GM18517 (cell line): ENCODE measurements at regions not wholly inside any gene's neighbourhood (a gene's known extent, or its start where the extent isn't known, plus 50 kb on each side); places are given as distances from the start of the nearest gene placed in this dataset.

Source experiments
- ATAC-seq: cut with Tn5 transposase; IDR thresholded peaks from one replicate; pipeline ENCODE4 v1.9.1; 2021; ENCODE audit warnings: mild to moderate bottlenecking, moderate library complexity; ENCODE audit not compliant: unreplicated experiment

GRCh38 chr10:10870523-10871241, 147.0 kb upstream of the CELF2 start:
- no peak for ATAC-seq

- ATAC-seq: no peak
These were observed 146.3 kb upstream of the CELF2 start for GRCh38 chr10:10871352-10871751.

DNA sequence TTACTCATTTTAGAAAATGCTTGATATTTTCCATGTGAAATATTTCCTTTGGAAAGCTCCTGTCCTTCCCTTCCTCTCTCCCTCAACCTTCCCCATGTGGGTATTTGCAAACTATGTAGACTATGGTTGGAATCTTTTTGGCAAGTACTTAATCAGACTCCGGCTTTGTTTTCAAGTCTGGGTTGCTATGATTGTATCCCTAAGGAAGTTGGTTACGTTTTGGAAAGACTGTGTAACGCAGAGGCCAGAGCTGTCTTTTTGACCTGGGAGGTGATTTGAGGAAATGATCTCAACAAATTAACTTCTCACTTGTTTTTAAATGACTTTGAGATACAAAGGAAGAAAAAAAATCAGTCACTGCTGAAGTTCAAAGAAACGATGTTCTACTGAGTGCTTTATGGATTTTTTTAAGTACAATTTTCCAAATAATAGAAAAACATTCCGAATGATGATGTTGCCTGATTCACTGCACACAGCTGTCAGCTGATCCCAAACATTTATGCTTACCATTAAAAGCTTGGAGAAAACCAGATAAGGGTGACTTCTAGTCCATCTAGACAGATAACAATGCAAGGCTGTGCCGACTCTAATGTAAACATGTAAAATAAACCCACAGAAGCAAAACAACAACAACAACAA, 145.5 kb upstream of the CELF2 start:
- ATAC-seq: no peak

GRCh38 chr10:10872764-10873163, 144.9 kb upstream of the CELF2 start:
- no peak for ATAC-seq

DNA sequence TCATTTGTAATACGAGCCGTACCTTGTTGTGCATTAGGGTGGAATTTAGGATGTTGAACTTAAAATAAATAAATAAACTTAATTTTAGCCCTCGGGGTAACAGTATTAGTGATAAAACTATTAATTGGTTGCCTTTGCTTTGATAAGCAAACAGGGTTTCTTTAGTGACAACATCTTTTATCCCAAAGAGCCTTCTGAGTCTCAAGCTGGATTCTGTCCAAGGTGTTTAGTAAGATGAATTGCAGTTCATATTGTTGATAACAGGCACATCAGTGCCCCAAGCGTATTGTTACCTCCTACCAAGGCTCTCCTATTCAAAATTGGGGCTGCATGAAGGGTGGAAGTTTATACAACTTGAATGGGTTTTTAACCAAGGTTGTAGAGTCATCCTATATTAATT, 144.4 kb upstream of the CELF2 start:
- no peak for ATAC-seq

DNA sequence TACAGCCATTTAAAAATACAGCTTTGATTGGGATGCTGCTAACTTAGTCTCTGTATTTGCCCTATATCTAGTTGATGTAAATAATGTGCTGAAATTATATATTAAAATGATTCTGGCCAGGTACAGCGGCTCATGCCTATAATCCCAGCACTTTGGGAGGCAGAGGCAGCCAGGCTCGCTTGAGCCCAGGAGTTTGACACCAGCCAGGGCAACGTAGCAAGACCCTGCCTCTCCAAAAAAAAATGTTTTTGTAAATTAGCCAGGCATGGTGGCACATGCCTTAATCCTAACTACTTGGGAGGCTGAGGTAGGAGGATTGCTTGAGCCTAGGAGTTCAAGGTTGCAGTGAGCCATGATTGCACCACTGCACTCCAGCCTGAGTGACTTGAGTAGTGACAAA, 143.8 kb upstream of the CELF2 start:
- no peak for ATAC-seq

DNA sequence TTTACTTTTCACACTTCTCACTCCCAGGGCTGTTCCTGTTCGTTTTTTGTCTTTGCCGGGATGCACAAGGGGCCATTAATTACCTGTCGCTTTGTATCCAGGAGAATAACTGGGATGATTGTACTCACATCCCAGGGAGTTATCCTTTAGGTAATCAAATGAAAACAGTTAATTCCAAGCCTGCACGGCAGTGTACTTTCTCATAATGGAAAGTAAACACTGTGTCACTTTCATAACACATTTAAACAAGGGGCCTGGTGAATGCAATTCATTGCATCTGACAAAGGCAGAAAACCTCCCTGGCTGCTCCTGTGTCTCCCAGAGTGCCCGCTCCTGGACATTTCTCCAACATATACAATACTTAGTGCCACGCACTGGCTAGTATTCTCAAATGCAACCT, 138.7 kb upstream of the CELF2 start:
- no peak for ATAC-seq

DNA sequence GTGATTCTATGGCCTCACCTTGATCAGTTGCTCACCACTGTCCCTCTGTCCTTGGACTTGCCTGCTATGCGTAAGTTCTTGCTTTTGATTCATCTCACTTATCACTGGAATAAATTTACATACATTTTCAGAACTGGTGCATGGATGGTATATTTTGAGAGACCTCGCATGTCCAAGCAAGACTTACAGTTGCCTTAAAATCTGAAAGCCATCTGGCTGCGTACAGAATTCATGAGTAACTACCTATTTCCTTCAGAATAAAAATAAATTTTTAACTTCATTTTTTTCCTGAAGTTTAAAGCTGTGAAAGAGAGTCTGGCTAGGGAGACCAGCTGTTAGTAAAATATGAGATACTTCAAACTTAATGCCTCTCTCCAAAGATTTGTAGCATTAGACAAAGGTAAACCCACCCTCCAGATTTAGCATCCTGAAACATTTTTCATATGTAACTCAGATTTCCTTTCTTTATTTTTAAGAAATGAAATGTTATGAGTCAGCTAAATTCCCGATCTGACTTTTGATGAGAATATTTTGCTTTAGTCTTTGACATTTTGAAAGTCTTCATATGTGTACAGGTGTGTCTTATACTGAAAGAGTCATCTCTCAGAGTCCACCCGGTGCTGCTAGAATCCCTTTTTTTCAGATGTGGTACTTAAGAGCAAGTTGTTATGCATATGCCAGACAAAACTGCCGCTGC, 136.4 kb upstream of the CELF2 start:
- no peak for ATAC-seq

DNA sequence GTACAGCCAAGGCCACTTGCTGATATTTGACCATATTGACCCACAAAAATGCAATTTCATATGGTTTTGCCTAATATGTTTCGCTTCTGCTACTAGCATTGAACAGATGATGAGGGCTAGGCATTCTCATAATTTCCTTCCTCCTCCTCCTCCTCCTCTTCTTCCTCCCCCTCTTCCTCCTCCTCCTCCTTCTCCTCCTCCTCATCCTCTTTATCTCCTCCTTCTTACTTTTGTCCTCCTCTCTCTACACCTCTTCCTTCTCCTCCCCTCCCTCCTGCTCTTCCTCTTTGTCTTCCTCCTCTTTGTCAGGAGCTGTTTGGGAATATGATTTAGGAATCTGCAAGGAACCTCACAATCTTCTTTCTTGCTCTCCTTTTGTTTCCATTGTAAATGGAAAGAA, 133.9 kb upstream of the CELF2 start:
- no peak for ATAC-seq

DNA sequence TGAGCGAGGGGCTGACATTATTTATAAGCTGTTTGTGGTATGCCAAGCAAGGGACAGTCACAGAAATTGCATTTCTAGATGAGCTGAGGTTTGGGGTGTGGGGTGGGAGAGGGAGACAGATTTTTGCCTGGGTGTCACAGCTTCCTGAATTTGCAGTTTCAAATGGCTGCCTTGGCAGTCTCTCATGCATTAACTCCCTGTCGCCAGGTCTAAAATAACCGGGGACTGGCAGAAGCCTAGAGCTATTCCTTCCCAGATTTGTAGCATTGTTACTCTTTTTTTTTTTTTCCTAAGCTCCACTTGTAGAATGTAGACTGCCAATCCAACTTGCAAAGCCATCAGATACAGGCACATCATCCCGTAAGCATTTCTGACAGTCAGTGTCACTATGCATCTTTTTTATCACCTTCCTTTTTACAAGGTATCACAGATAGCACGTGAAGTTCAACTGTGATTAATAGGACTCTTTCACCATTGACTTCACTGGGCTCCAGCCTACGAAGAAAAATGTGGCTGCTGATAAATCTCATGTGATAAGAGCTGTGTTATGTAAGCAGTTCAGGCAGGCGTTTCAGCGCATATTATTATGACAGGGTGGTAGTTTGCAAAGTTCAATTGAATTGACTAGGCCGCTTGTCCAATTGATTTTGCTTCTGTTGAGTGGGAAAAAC, 130.7 kb upstream of the CELF2 start:
- no peak for ATAC-seq

GRCh38 chr10:10891124-10892082, 126.3 kb upstream of the CELF2 start:
- ATAC-seq: no peak

DNA sequence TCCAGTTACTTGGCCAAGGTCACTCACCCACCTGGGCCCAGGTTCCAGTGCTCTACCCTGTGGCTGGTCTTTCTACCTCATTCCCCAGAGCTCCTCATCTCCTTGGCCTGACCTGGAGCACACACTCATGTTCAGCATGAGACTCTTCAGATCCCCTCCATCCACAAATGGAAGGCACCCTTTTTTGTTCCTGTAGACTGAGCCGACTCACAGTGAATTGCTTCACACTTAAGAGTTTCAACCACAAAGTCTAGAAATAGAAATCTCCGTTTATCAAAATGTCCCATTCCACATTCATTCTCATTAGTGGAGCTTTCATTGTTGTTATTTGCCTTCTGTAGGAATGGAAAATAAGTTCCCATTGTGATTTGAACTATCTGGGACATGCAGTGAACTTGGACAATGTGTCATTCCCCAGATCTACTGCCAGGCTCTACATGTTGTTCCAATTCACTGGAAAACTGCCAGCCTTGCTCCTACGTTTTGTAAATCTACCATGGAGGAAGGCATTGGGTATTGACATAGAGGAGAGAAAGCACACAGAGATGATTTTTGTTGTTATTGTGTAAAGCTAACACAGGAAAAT, 125.3 kb upstream of the CELF2 start:
- ATAC-seq: no peak

GRCh38 chr10:10897400-10897799, 120.3 kb upstream of the CELF2 start:
- ATAC-seq: no peak

DNA sequence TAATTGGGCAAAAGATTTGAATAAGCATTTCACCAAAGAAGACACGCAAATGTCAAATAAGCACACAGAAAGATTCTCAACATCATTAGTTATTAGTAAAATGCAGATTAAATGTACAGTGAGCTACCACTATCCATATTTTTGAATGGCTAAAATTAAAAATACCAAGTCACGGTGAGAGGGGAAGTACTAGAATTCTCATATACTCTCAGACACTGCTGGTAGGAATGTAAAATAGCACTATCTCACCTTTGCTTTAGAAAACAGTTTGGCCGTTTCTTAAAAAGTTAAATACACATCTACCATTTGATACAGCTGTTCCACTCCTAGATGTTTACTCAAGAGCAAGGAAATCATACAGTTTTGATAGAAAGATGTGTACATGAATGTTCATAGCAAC, 115.8 kb upstream of the CELF2 start:
- no peak for ATAC-seq

GRCh38 chr10:10902951-10903350, 114.7 kb upstream of the CELF2 start:
- no peak for ATAC-seq

- no peak for ATAC-seq
These were observed 114.1 kb upstream of the CELF2 start for GRCh38 chr10:10903620-10904019.

GRCh38 chr10:10910634-10911033, 107.0 kb upstream of the CELF2 start:
- no peak for ATAC-seq

DNA sequence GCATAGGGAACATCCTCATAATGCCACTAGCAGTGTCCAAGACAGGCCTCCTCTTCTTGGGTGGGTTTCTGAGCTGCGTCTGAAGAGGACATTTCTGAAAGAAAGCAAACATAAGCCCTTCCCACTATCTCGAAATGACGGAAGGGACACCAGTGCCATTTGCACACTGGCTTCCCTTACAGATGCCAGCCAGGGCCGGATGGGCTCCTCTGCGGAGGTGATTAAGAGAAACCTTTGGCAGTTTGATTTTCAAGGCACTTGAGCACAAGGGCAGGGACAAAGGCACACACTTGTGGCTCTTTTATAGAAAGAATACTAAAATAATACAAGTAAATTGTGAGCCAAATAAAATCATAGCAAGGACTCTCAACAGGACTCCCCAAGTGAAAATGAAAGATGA, 106.6 kb upstream of the CELF2 start:
- no peak for ATAC-seq

GRCh38 chr10:10911471-10911921, 106.2 kb upstream of the CELF2 start:
- ATAC-seq: no peak

DNA sequence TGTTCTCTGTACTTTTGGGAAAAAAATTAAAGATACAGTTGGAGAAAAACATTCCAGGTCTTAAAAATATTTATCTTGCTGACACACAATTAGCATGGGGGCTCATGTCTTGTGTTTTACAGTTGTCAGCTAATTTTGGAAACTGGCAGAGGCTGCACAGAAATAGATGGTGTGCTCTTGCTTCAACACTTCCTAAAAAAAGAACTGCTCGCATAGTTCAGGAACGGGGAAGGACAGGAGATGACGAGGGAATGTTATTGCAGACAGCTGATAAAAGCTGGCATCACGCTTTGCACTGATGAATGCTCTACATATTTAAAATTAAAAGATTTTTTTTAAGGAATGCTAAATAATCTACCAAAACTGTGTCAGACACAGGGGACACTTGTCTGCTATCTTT, 103.5 kb upstream of the CELF2 start:
- ATAC-seq: no peak
